NCI-H82 (cell line): ENCODE measurements at regions not wholly inside any gene's neighbourhood (a gene's known extent, or its start where the extent isn't known, plus 50 kb on each side); places are given as distances from the start of the nearest gene placed in this dataset.
"Not testable (repeated sequence)": the region's sequence is repeated elsewhere in the genome, so short reads cannot be mapped to it uniquely, and the experiment has no call there.

ENCODE experiments used
- DNase-seq: peaks from one replicate; lab custom pipeline; 2025; lab: John Stamatoyannopoulos, UW

DNA sequence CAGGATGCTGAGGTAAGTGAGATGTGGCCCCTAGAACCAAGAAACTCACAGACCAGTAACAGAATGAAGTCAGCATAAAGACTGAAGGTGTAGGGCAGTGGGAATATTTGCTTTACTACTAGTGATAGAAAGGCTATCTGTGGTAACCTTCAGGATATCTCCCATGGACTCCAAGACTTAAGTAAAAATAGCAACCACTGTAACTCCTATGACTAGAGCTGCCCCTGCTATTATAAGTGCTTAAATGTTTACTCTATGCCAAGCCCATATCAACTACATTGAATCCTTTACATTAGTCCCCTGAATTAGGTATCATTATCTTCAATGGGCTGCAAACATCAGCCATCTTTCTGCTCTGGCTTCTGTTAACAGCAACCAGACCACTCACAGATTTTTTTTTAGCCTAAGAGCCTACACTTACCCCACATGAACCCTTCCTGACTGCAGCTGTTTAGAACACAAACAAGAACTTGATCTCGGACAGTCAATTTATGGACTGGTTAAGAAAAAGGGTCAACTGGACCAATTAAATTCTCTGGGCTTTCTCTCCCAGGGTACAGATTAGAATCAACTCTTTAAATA, 335.1 kb upstream of the API5 start:
- no peak for DNase-seq

- no peak for DNase-seq
Measured at GRCh38 chr11:42992594-42992993, 319.2 kb upstream of the API5 start.

- no peak for DNase-seq
Measured at GRCh38 chr11:42996421-42997307, 315.1 kb upstream of the API5 start.

DNA sequence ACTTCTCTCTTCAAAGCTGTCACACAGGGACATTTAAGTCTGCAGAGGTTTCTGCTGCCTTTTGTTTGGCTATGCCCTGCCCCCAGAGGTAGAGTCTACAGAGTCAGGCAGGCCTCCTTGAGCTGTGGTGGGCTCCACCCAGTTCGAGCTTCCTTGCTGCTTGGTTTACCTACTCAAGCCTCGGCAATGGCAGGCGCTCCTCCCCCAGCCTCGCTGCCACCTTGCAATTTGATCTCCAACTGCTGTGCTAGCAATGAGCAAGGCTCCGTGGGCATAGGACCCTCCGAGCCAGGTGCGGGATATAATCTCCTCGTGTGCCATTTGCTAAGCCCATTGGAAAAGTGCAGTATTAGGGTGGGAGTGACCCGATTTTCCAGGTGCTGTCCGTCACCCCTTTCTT, 306.9 kb upstream of the API5 start:
- not testable (repeated sequence) for DNase-seq

GRCh38 chr11:43010042-43010441, 301.8 kb upstream of the API5 start:
- no peak for DNase-seq

- DNase-seq, result no peak
Measured at GRCh38 chr11:43012606-43013005, 299.2 kb upstream of the API5 start.

DNA sequence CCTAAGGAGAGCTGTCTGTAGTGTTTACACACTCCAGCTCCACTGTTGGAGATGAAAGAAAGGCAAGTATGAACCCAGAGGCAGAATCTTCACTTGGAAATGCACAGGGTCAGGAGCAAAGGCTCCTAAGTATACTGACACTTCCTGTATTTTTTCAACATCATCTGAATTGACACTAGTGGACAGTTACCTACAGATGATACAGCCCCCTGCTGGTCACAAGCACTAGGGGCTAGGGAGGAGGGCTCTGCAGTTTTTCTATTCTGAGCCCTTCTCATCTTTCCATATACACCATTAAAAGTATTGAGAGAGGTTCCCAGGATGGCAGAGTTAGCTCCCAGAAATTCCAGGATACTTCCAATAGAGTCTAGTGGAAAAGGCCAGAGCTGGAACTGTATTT, 290.3 kb upstream of the API5 start:
- peak; percentile 67 for DNase-seq

GRCh38 chr11:43034341-43034740, 277.5 kb upstream of the API5 start:
- no peak for DNase-seq

DNA sequence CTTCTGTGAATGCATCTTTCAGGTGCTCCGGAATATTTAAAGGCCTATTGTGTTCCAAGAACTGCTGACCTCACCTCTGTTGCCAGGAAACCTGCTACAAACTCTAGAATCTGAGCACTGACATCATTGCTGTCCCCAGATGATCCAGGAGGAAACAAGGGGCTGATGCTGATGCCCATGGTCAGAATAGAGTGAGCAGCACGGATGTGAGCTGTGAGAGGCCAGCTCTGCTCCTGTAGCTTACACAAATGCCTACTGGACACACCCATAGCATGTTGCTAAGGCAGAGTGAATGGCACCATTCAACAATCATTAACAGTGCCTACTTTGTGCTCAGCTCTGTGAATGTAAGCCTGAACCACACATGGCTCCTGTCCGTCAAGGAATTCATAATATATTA, 276.7 kb upstream of the API5 start:
- no peak for DNase-seq

- no peak for DNase-seq
Measured at GRCh38 chr11:43053638-43054412, 258.0 kb upstream of the API5 start.

DNA sequence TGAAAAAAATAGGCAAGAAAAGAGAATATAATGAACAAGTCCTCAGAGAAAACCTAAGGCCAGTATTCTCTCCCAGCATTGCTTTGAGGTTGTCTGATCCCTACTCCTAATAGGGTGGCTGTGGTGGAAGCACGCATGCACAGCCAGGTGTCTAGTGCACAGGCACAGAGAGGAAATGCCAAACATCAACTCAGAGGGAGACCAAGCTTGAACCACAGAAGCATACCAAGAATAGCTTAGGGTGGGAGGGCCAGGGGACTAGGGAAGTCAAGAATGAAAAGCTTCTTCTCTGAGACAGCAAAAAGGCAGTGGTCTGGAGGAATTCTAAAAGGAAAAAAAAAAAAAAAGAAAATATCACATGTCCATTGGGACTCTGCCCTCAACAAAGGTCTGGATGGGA, 244.1 kb upstream of the API5 start:
- no peak for DNase-seq

- DNase-seq, result no peak
Measured at GRCh38 chr11:43071338-43071737, 240.5 kb upstream of the API5 start.

DNA sequence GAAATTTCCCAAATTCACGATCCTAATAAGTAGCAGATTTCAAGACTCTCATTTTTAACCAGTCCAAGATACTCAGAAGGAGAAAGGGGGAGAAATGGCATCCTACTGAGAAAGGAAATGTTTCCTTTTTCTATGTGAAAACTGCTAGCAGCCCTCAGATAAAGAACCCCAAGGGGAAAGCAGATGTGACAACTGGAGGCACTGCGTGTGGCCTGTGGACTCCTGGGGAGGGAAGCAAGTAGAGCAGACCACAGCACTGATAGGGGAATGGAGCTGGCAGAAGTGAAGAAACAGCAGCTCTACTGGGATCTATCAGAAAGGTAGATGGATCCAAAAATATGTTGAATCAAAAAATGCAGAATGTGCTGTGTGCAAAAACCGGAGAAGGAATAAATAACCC, 239.7 kb upstream of the API5 start:
- DNase-seq, result no peak

- no peak for DNase-seq
Measured at GRCh38 chr11:43072911-43073310, 238.9 kb upstream of the API5 start.

DNA sequence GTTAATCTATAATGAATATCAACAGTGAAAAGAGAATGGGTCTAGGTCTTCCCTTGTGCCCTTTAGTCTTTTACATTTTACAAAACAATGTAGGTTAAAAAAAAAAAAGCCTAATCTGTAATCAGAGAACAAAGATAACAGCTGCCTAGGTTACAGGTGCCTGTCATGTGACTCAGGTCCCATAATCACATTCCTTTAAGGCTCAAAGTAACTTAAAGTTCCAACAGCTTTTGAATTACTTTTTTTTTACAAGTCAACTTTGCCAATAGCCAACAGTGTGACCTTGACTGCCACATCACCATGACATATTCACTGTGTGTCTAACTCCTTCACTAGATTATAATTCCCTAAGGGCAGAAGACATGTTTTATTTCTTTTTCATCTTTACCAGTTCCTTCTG, 237.0 kb upstream of the API5 start:
- DNase-seq, result no peak

- no peak for DNase-seq
Measured at GRCh38 chr11:43101113-43101512, 210.7 kb upstream of the API5 start.

- DNase-seq, result no peak
Measured at GRCh38 chr11:43116071-43116470, 195.7 kb upstream of the API5 start.

- DNase-seq, result peak; percentile 23
Measured at GRCh38 chr11:43119275-43119970, 192.4 kb upstream of the API5 start.

DNA sequence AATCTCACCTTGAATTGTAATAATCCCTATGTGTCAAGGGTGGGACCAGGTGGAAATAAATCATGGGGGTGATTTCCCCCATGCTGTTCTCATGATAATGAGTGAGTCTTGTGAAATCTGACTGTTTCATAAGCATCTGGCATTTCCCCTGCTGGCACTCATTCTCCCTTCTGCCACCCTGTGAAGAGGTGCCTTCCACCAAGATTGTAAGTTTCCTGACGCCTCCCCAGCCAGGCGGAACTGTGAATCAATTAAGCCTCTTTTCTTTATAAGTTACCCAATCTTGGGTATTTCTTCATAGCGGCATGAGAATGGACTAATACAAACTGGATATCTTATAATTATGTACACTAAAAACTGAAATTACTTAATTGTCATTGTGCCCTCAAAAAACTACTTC, 189.2 kb upstream of the API5 start:
- no peak for DNase-seq

DNA sequence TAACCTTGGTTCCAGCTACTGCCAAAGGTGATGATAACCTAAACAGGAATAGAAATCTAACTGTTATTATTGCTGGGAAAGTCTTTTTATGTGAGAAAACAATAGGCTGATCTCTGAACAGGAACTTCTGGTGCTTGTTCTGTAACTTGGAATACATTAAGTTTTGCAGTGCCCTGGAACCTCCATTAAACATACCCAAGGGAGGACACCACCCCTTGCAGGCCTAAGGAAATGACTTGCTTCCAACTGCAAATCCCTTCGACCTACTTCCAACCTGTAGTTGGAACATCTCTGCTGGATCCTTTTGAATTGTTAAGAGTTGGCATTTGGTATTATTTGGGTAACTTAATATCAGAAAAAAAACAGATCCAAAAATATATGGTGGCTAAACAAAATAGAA, 188.4 kb upstream of the API5 start:
- no peak for DNase-seq

GRCh38 chr11:43124272-43124935, 187.4 kb upstream of the API5 start:
- DNase-seq, result no peak

DNA sequence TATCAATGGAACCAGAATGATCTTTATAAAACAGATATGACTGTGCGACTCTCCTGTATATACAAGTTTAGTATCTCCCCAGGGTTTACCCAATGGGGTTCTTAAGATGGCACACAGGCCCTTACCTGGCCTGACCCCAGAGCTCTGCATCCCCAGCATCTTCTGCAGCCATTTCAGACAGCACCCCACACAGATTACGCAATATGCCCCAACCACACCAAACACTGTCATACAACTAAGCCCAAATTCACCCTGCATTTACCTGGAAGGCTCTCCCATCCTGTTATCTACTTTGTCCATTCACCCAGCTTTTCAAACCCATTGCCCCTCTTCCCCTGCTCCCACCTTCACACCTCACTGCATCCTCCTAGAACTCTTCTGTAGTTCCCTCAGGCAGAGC, 182.5 kb upstream of the API5 start:
- no peak for DNase-seq
